GM12891 (cell line): ENCODE measurements at regions not wholly inside any gene's neighbourhood (a gene's known extent, or its start where the extent isn't known, plus 50 kb on each side); places are given as distances from the start of the nearest gene placed in this dataset.

Experiments
- DNase-seq: peaks from one replicate; pipeline ENCODE4 v3.0.0; 2011; ENCODE audit warnings: low spot score; ENCODE audit not compliant: insufficient read length
- FAIRE-seq: peaks from 2 replicates; lab custom pipeline; 2011; peaks lifted over from hg19 to GRCh38; lab: Jason Lieb, UNC
- PAX5 ChIP-seq: IDR thresholded peaks from 2 replicates; pipeline ENCODE4 v1.6.1; 2011; ENCODE audit warnings: low read length, moderate library complexity, mild to moderate bottlenecking; ENCODE audit not compliant: insufficient read depth, severe bottlenecking
- POLR2A ChIP-seq: IDR thresholded peaks from 2 replicates; pipeline ENCODE4 v1.6.1; 2011; ENCODE audit warnings: low read depth, low read length, control low read depth
- POLR2AphosphoS5 ChIP-seq: IDR thresholded peaks from 2 replicates; pipeline ENCODE4 v1.6.1; 2011; ENCODE audit warnings: low read depth, low read length, control low read depth
- POU2F2 ChIP-seq: IDR thresholded peaks from 2 replicates; pipeline ENCODE4 v1.6.1; 2011; ENCODE audit warnings: low read depth, mild to moderate bottlenecking, control low read depth, low read length, moderate library complexity
- SPI1 ChIP-seq: IDR thresholded peaks from 2 replicates; pipeline ENCODE4 v1.6.1; 2011; ENCODE audit warnings: low read depth, low read length, control low read depth
- TAF1 ChIP-seq: IDR thresholded peaks from 2 replicates; pipeline ENCODE4 v1.6.1; 2011; ENCODE audit warnings: low read depth, low read length, control low read depth

GRCh38 chr11:134522782-134523570 lies 110.9 kb upstream of the B3GAT1 start:
- no peak for TF ChIP-seq TAF1
- TF ChIP-seq PAX5, result no peak
- no peak for TF ChIP-seq POLR2A
- TF ChIP-seq POLR2AphosphoS5, result no peak
- TF ChIP-seq SPI1, result no peak
- TF ChIP-seq POU2F2, result no peak
- FAIRE-seq (no peak), DNase-seq (no peak)

- no peak for TF ChIP-seq TAF1
- TF ChIP-seq POLR2A, result no peak
- no peak for TF ChIP-seq POLR2AphosphoS5
- no peak for TF ChIP-seq POU2F2
- no peak for TF ChIP-seq PAX5
- no peak for TF ChIP-seq SPI1
- FAIRE-seq (no peak), DNase-seq (no peak)
Observed at GRCh38 chr11:134521452-134522289, 109.6 kb upstream of the B3GAT1 start.

DNA sequence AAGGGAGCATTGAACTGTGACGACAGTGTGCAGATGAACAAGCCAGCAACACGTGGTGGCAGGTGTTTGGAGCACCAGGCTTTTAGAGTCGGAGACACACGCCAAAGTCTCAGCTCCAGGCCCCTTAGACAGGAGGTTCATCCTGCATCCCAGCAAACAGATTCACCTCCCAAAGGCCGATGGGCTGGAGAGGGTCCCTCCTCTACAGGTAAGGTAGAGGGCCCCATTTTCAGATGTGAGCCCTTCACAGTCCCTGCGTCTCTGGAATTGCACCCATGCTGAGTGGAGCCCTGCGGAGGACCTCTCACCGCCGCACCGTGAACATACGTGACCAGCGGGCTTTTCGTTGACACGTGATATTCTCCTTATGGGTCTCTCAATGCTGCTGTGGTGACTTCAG lies 109.0 kb upstream of the B3GAT1 start:
- no peak for TF ChIP-seq POU2F2
- no peak for DNase-seq
- no peak for FAIRE-seq

DNA sequence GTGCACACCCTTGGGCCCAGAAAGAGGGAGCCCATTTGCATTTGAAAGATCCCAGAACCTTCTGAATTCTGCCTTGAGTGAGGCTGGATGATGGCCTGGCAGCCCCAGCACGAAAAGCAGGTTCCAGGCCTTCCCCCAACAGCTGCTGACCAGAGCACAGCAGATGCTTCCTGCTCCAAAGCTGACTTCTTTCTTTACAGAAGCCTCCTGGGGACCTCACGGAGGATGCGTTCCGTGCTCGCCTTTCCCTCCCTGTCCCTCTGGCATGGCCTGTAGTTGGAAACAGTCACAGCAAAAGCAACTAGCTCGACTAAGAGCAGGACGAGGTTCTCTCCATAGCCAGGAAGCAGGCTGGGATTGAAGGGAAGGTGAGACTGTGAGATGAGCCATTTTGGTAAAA lies 107.7 kb upstream of the B3GAT1 start:
- no peak for DNase-seq
- FAIRE-seq, result no peak
- TF ChIP-seq PAX5 (no peak), POLR2AphosphoS5 (no peak), POLR2A (no peak), POU2F2 (no peak), SPI1 (no peak), TAF1 (no peak)

DNA sequence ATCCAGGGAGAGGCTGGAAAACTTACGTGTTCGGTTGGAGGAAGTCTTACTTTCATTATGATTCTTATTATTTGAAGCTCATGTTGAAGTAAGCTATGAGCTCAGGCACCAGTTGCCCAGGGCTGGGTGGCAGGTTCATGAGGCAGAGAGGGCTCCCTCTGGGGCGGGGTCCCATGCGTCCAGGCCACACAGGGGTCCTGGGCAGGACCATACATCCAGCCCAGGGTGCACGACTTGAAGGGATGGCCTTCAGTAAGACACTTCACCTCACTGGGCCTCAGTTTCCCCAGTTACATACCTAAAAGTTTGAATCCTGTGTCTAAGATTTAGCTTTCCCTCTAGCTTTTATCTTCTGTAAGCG lies 107.3 kb upstream of the B3GAT1 start:
- no peak for TF ChIP-seq TAF1
- TF ChIP-seq PAX5, result no peak
- no peak for TF ChIP-seq POU2F2
- no peak for TF ChIP-seq POLR2A
- TF ChIP-seq SPI1, result no peak
- TF ChIP-seq POLR2AphosphoS5, result no peak
- no peak for DNase-seq
- FAIRE-seq, result no peak

GRCh38 chr11:134518616-134519389 lies 106.8 kb upstream of the B3GAT1 start:
- no peak for FAIRE-seq
- no peak for TF ChIP-seq TAF1
- TF ChIP-seq POLR2AphosphoS5, result no peak
- TF ChIP-seq SPI1, result no peak
- no peak for TF ChIP-seq PAX5
- TF ChIP-seq POU2F2, result no peak
- no peak for TF ChIP-seq POLR2A
- no peak for DNase-seq

- DNase-seq (no peak), FAIRE-seq (no peak)
- TF ChIP-seq POU2F2, result no peak
- TF ChIP-seq POLR2A, result no peak
- TF ChIP-seq POLR2AphosphoS5, result no peak
- TF ChIP-seq SPI1, result no peak
- no peak for TF ChIP-seq PAX5
- TF ChIP-seq TAF1, result no peak
Observed at GRCh38 chr11:134517621-134518293, 105.7 kb upstream of the B3GAT1 start.

- no peak for FAIRE-seq
- DNase-seq, result no peak
- TF ChIP-seq POU2F2 (no peak), PAX5 (no peak), TAF1 (no peak), POLR2AphosphoS5 (no peak), SPI1 (no peak), POLR2A (no peak)
Observed at GRCh38 chr11:134517115-134517514, 105.1 kb upstream of the B3GAT1 start.

GRCh38 chr11:134516529-134516928 lies 104.5 kb upstream of the B3GAT1 start:
- no peak for DNase-seq
- TF ChIP-seq POLR2A (no peak), TAF1 (no peak), PAX5 (no peak), SPI1 (no peak), POLR2AphosphoS5 (no peak), POU2F2 (no peak)
- FAIRE-seq, result no peak
